ENCODE measurements at regions not wholly inside any gene's neighbourhood (a gene's known extent, or its start where the extent isn't known, plus 50 kb on each side); places are given as distances from the start of the nearest gene placed in this dataset.
"Not testable (repeated sequence)": the region's sequence is repeated elsewhere in the genome, so short reads cannot be mapped to it uniquely, and the experiment has no call there.

DNA sequence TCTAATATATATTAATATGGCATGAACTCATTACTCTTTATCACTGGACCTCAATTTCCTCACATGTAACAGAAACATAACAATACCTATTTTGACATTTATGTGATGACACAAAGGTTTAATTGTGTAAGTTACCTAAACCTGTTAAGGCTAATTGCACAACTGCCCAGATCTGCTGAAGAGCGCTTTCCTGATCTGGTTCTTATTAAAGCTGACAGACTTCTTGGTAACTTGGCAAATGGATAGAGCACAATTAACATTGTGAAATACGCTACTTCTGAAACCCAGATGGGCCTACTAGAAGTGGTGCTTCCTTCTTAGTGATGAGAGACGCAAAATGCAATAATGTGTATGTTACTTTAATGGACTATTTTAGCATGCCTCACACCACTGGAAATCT is 1767.2 kb upstream of the RAG2 start:
- DNase-seq = no peak

DNA sequence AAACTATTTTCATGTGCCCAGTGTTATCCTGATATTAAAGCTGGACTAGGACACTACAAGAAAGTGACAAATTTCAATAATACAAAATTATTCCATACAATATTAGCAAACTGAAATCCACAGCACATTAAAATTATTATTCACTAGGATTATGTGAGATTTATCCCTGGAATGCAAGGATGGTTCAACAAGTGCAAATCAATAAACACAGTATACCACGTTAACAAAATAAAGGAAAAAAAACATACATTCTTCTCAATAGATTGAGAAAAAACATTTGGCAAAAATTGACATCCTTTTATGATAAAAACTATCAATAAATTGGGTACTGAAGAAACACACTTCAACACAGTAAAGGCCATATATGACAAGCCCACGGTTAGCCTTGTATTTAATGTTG is 1758.2 kb upstream of the RAG2 start:
- DNase-seq = no peak

DNA sequence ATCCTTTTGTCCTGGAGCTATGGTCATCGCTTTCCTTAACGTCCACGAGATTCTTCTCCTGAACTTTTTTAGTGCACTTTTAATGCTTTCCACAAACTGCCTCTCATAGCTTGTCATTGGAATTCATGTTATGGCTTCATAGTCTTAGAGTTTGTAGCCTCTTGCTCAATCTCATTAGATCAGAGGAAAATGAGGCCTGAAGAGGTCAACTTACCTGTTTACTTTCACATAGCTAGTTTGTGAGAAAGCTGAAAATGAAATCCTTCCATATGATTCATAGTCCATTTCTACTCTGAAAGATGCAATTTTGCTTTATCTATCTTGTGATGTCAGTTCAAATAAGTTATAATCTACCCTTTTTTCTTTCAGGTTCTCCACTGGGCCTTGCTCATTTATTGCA is 1747.2 kb upstream of the RAG2 start:
- DNase-seq = no peak

DNA sequence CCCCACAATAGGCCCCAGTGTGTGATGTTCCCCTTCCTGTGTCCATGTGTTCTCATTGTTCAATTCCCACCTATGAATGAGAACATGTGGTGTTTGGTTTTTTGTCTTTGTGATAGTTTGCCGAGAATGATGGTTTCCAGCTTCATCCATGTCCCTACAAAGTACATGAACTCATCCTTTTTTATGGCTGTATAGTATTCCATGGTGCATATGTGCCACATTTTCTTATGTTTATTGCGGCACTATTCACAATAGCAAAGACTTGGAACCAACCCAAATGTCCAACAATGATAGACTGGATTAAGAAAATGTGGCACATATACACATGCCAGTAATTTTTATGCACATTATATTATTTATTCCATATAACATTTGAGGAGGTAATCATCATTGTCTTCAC is 1743.6 kb upstream of the RAG2 start:
- not testable (repeated sequence) for DNase-seq

DNA sequence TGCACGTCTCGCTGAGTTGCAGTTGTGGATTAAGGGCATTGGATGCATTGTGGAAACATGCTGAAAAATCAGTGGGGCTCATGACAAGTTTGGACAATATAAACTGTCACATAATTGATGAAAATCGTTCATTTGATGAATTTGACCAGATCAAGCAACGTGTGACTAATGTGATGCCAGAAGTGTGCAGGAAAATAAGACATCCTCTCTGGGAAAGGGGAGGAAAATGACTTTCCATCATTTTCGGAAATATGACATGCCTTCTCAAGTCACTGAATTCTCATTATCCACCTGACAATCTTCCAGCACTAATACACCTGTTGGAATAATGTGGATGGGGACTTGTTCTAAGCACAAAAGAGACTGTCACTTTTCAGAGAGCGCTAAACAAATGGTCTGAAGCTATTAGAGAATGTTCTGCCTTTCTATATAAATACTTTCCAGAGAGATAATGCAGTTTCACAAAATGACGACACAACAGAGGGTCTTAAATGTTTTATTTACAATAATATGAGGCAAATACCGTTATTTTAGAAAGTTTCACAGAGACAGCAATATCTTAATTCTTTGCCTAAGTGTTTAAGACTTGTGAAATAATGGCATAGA is 1741.9 kb upstream of the RAG2 start:
- no peak for DNase-seq

DNA sequence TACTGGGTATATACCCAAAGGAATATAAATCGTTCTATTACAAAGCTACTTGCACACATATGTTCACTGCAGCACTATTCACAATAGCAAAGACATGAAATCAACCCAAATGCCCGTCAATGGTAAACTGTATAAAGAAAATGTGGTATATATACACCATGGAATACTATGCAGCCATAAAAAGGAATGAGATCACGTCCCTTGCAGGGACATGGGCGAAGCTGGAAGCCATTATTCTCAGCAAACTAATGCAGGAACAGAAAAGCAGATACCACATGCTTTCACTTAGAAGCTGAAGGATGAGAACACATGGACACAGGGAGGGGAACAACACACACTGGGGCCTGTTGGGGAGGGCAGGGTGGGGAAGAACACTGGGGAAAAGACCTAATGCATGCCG is 1740.0 kb upstream of the RAG2 start:
- DNase-seq = not testable (repeated sequence)

DNA sequence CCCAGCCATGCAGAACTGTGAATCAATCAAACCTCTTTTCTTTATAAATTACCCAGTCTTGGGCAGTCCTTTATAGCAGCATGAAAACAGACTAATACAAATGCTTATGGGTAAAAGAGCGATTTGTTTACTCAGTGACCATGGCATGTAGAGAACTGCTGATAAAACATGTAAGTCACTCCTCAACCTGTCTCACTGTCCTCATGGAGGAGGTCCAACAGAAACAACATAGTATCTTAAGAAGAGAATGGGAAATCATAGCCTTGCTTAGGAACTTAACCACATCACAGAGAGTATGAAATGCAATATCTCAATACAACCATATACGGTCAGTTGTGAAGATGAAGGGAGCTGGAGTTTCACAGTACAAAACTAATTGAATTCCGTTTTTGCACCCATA is 1734.0 kb upstream of the RAG2 start:
- no peak for DNase-seq

DNA sequence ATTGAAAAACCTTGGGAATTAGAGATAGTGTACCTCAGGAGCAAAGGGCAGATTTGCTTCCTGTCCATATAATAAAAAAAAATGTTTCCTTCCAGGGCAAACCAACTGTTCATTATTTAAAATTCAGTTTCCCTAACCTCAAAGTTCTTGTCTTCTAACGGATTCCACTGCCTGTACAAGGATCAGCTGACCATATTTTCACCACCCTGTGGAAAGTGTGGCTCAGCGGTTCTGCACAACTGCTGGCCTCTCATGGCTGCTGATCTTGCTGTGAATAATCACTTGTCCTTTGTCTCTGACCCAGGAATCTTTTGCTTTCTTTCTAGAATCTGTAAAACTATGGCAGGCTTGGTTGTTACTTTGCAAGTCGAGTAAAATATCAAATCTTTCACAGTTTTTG is 1732.5 kb upstream of the RAG2 start:
- DNase-seq = no peak

DNA sequence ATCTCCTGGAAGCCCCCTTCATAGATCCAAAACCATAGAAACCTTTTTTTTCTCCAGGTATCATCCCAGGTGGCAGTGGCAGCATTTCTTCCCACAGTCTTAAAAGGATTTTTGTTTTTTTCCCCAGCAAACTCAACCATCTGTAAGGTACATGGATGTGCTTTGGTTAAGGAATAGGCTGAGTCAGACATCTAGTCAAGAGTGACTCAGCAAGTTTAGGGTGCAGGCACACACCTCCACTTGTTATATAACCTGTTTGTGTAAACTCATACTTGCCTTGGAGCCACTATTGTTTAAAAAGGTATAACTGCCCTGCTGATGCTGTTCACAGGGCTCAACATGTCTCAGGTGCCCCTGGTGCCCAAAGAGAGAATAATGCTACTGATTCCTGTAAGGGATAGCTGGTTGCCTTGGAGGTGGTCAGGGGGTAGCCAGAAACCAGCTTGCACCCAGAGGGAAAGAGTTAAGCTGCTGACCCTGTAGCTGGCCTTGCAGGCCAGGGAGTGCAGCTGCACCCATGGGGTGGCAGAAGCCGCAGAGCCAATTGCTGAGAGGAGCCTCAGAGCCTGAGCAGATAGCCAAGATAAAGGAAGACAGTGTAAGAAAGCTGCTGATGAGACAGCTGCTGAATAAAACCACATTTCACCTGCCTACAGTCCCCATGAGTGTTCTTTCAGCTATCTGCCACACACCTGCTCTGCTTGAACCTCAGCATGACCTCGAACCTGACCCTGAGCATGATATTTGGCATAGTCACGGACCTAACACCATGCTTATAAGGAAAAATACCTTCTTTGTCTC is 1726.1 kb upstream of the RAG2 start:
- peak; percentile 60 for DNase-seq

DNA sequence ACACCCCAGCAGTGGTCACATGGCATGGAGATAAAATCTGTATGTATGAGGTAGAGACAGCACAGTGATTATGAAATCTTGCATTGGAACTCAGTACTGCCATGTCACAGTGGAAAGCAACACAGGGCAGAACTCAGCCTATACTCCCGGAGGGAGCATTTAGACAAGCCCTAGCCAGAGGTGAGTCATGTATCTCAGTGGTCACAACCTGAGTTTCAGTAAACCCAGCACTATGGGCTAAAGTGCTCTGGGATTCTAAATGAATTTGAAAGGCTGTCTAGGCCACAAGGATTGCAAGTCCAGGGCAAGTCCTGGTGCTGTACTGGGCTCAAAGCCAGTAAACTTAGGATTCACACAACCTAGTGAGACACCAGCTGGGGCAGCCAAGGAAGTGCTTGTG is 1717.1 kb upstream of the RAG2 start:
- no peak for DNase-seq

DNA sequence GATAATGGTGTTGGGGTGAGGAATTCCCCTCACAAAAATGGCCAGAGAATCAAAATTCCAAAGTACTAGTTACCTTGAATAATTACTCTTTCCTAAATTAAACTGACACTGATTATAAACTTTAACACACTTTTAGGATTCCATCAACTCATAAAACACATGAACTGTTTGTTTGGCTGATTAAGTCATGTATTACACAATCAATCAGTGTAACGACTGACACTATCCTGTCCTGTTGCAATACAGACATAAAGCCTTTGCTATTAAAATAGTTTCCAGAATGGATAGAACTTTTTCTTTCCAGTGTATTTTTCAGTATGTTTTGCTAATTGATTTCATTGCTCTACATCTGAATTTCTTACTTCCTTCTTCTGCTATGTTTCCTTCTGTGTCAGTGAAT is 1709.4 kb upstream of the RAG2 start:
- no peak for DNase-seq

DNA sequence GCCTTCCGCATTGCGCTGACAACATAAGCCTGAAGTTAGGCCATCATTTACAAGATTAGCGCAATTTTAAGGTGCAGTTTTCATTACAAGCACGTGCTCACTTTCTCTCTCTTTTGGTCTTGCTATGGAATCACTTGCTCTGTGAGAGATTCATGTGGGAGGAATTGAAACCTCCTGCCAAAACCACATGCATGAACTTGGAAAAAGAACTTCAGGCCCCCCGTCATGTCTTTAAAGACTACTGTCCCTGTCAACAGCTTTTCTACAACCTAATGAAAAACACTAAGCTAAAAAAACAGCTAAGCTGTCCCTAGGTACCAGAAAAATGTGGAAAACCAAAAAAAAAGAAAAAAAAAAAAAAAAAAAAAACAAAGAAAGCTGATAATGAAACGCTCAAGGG is 1707.6 kb upstream of the RAG2 start:
- DNase-seq = no peak

DNA sequence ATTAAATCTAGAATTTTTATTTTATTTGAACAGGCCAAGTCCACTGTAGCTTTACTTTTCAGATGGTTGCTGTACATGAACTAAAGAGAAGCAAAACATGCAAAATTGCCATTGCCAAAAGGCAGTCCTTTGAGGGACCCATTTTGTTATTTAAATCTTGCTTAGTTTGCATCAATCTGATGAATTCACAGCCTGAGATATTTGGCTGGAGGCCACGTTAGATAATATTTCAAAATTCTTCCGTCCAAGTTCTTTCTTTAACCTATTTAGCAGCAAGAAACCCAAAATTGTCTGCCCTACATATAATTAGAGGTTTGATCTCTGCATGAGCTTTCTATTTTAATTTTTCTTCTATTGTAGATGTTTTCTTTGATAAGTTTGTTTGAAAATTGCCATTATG is 1706.9 kb upstream of the RAG2 start:
- DNase-seq = no peak

DNA sequence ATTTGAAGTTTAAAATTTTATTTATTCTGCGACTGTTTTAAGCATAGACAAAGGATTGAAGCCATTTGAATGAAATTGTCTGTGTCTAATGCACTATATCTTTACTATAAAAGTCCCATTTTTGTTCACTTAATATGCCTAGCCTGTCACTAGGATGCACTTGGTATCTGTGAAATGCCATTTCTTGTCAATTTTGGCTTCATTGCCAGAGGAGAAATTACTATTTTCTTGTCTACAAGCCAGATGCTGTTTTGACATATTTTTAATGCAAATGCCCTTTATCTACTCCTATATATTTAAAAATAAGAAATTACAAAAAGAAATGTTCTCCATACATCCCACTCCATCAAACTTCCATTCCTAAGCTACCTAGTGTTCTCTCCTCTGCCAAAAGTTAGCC is 1704.5 kb upstream of the RAG2 start:
- DNase-seq = no peak

DNA sequence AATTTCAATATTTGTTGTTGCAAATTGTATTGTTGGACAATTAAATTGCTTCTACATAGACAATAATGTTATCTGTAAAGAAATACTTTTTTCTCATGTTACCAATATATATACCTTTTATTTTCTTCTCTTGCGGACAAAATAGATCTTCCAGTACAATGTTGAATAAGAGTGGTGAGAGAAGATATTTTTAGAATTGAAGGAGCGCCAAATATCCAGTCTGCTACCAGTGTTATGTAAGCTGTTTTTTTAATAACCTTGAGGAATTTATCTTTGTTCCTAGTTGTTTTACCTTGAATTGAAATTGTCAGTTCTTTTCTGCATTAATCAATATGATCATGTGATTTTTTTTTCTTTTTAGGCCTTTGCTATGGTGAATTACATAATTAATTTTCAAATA is 1702.5 kb upstream of the RAG2 start:
- no peak for DNase-seq

DNA sequence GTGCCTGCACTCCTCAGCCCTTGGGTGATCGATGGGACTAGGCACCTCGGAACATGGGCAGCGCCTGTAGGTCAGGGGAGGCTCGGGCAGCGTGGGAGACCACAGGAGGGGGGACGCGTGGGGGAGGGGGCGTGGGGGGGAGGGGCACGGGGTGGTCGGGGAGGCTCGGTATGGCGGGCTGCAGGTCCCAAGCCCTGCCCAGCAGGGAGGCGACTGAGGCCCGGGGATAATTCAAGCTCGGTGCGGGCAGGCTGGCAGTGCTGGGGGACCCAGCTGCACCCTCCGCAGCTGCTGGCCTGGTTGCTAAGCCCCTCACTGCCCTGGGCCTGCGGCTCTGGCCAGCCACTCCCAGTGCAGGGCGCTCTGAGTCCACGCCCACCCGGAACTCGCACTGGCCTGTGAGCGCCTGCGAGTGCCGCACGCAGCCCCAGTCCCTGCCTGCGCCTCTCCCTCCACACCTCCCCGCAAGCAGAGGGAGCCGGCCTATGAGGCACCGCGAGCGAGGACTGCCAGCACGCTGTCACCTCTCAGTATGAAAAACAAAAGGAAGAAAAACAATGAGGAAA is 1698.3 kb upstream of the RAG2 start:
- DNase-seq = no peak

DNA sequence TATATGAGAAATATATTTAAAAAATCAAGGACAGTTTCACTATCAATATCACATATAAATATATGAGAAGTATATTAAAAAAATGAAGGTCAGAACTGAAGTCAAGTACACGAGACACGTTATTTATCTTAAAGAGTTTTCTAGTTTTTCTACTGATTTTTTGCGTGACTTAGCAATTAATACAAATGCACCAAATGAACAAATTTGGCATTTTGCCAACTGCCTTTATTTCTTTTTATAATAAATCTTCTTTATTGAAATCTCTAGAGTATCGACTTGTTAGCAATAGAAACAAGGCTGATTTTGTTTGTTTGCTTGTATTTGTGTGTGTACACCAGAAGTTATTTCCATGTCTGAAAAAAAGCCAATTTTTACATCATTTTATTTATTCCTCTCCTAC is 1684.7 kb upstream of the RAG2 start:
- no peak for DNase-seq

DNA sequence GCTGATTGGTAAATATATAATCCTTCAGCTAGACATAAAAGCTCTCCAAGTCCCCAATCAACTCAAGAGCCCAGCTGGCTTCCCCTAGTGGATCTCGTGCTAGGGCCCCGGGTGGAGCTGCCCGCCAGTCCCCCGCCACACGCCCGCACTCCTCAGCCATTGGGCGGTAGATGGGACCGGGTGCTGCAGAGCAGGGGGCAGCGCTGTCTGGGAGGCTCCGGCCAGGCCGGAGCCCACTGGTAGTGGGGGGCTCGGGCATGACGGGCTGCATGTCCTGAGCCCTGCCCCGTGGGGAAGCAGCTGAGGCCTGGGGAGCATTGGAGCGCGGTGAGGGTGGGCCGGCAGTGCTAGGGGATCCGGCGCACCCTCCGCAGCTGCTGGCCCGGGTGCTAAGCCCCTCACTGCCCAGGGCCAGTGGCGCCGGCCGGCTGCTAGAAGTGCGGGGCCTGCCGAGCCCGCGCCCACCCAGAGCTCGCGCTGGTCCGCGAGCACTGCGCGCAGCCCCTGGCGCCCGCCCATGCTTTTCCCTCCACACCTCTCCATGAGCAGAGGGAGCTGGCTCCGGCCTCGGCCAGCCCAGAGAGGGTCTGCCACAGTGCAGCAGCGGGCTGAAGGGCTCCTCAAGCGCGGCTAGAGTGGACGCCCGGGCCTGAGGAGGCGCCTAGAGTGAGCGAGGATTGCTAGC is 1680.6 kb upstream of the RAG2 start:
- DNase-seq = no peak

DNA sequence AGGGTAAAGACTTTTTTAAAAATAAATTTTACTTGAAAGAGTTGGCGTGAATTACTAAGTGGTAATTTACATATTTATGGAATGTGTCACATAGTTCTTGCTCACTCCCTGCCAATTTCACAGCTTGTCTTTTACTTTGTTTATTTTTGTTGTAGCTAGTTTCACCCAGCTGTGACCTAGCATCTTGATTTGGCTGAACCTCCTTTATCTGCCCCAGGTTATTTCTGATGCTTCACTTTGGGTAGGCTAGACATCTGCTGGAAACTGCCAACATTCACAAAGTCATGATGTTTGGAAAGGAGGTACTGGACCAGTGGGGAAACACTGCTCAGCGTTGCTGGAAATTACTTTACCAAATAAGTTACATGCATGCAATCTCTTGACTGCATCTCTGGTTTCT is 1676.0 kb upstream of the RAG2 start:
- no peak for DNase-seq

DNA sequence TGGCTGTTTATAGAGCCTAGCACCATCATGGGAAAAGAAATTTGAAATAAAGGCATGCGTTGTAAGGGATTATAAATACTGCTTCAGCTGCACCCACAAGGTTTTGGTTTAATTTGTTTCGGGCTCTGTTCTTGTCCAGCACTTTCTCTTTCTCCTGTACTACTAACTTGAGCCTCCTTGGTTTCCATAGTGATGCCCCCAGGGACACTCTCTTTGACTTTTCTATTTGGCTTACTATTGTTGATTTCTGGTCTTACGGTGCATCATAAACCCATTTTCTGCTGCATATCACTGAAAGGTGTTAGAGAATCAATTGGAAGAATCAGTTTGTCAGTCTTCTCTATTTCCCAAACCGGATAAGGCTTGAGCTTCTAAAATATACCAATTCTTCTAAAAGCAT is 1674.3 kb upstream of the RAG2 start:
- no peak for DNase-seq

DNA sequence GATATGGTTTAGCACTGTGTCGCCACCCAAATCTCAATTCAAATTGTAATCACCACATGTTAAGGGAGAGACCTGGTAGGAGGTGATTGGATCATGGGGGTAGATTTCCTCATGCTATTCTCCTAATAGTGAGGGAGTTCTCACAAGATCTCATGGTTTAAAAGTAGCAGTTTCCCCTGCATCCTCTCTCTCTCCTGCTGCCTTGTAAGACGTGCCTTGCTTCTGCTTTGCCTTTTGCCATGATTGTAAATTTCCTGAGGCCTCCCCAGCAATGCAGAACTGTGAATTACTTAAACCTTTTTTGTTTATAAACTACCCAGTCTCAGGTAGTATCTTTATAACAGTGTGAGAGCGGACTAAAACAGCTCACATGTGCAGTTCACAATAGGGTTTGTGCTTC is 1668.7 kb upstream of the RAG2 start:
- DNase-seq = no peak

DNA sequence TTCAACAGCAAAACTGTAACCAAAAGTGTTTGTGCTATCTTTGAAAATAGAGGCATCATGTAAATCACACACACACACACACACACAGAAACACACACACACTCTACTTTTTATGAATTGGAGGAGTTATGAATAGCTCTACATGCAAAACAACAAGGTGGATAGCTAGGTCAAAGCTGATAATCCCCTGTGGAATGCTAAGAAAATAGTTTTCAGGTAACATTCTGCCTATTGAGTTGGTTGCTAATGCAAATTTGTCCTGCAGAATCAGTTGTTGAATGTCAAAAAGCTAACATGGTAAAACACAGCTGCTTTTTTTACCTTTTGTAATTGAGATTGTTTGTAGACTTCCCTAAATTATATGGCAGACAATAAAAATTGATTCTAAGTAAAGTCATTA is 1658.4 kb upstream of the RAG2 start:
- DNase-seq = no peak

DNA sequence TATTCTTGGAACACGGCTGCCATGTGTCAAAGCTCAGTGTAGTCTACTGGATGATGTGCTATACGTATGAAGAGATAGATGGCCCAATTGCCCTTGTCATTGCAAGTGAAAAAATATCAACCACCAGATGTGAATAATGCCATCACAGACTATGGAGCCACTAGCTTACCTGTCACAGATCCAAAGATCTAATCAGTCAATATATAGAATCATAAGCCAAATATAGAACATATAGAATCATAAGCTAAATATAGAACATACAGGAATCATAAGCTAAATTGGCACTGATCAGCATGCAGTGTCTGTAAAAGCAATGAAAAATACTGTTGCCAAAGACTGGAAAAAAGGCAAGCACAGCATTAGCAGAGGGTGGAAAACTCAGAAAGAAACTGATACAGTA is 1656.9 kb upstream of the RAG2 start:
- DNase-seq = no peak

DNA sequence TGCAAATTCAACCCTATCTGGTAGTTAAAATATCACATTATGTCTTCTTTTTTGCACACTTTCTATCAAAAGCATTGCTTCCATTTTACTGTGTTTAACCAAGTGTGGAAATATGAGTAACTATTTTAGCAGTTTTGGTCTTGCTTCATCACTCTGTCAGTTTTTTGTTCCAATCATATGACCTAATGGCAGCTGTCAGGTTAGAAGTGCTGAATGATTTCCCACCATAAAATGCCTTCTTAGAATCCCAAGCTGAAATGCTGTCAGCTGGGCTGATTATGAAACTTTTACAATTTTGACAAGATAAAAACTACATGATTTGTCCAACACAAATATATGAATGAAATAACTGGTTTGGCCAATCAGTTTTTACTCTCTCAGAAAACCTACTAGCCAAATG is 1654.6 kb upstream of the RAG2 start:
- no peak for DNase-seq

Measured in DMS53 (cell line).